C4-2B (cell line): ENCODE measurements at regions not wholly inside any gene's neighbourhood (a gene's known extent, or its start where the extent isn't known, plus 50 kb on each side); places are given as distances from the start of the nearest gene placed in this dataset.

ENCODE experiments used
- ZFX ChIP-seq: fragments of 450-650 bp; IDR thresholded peaks from 2 replicates; pipeline ENCODE4 v1.6.1; 2017
- TF ChIP-seq, protein P1 (sequence below): fragments of 450-650 bp; conservative IDR thresholded peaks from 2 replicates; pipeline ENCODE4 v1.5.1; 2017; ENCODE audit warnings: mild to moderate bottlenecking

DNA sequence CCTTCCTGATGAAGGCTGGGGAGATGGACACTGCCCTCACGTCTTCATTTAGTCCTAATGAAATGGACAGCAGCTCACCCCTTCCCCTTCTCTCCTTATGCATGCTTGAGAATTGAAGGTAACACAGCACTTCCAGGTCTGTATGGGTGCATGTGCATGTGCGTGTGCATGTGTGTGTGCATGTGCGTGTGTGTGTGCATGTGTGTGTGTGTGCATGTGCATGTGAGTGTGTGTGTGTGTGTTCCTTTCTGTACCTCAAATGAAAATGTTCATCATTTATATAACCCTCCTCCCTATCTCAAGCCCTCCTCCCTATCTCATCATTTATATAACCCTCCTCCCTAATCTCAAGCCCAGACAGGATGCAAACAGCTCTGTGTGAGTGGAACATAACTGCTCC lies 444.8 kb downstream of the MAT2B start:
- TF ChIP-seq, protein P1, sequence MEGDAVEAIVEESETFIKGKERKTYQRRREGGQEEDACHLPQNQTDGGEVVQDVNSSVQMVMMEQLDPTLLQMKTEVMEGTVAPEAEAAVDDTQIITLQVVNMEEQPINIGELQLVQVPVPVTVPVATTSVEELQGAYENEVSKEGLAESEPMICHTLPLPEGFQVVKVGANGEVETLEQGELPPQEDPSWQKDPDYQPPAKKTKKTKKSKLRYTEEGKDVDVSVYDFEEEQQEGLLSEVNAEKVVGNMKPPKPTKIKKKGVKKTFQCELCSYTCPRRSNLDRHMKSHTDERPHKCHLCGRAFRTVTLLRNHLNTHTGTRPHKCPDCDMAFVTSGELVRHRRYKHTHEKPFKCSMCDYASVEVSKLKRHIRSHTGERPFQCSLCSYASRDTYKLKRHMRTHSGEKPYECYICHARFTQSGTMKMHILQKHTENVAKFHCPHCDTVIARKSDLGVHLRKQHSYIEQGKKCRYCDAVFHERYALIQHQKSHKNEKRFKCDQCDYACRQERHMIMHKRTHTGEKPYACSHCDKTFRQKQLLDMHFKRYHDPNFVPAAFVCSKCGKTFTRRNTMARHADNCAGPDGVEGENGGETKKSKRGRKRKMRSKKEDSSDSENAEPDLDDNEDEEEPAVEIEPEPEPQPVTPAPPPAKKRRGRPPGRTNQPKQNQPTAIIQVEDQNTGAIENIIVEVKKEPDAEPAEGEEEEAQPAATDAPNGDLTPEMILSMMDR, result no peak
- TF ChIP-seq ZFX, result no peak
